Endothelial cell (in vitro differentiated cells): ENCODE measurements at regions not wholly inside any gene's neighbourhood (a gene's known extent, or its start where the extent isn't known, plus 50 kb on each side); places are given as distances from the start of the nearest gene placed in this dataset.
"Not testable (repeated sequence)": the region's sequence is repeated elsewhere in the genome, so short reads cannot be mapped to it uniquely, and the experiment has no call there.

Experiments
- DNase-seq: peaks from one replicate; pipeline ENCODE4 v3.0.0; 2021; ENCODE audit warnings: low spot score
- H3K27ac Mint-ChIP-seq: one replicate; pipeline ENCODE4 v1.8.0; 2021; ENCODE audit warnings: mixed read lengths, inconsistent platforms; ENCODE audit not compliant: unreplicated experiment
- H3K27me3 Mint-ChIP-seq: one replicate; pipeline ENCODE4 v1.8.0; 2021; ENCODE audit warnings: mild to moderate bottlenecking, moderate library complexity, mixed read lengths, inconsistent platforms; ENCODE audit not compliant: unreplicated experiment
- H3K36me3 Mint-ChIP-seq: one replicate; pipeline ENCODE4 v1.8.0; 2021; ENCODE audit warnings: mild to moderate bottlenecking, low read depth, mixed read lengths, inconsistent platforms; ENCODE audit not compliant: unreplicated experiment
- H3K4me1 Mint-ChIP-seq: one replicate; pipeline ENCODE4 v1.8.0; 2021; ENCODE audit warnings: mild to moderate bottlenecking, mixed read lengths, inconsistent platforms; ENCODE audit not compliant: unreplicated experiment
- H3K4me3 Mint-ChIP-seq: one replicate; pipeline ENCODE4 v1.8.0; 2021; ENCODE audit warnings: mild to moderate bottlenecking, mixed read lengths, inconsistent platforms; ENCODE audit not compliant: unreplicated experiment
- H3K9me3 Mint-ChIP-seq: one replicate; pipeline ENCODE4 v1.8.0; 2021; ENCODE audit warnings: mixed read lengths, inconsistent platforms; ENCODE audit not compliant: unreplicated experiment

GRCh38 chr7:76863150-76863773 is 168.9 kb downstream of the SPDYE17 start:
- H3K4me1 Mint-ChIP-seq, H3K4me3 Mint-ChIP-seq, H3K27me3 Mint-ChIP-seq, H3K36me3 Mint-ChIP-seq, H3K9me3 Mint-ChIP-seq, H3K27ac Mint-ChIP-seq, DNase-seq: not testable (repeated sequence)

- not testable (repeated sequence) for H3K27me3 Mint-ChIP-seq, H3K4me3 Mint-ChIP-seq, H3K36me3 Mint-ChIP-seq, H3K4me1 Mint-ChIP-seq, DNase-seq, H3K27ac Mint-ChIP-seq, H3K9me3 Mint-ChIP-seq
These were observed 169.9 kb downstream of the SPDYE17 start for GRCh38 chr7:76862241-76862640.

GRCh38 chr7:76859933-76860332 is 172.2 kb downstream of the SPDYE17 start:
- not testable (repeated sequence) for H3K36me3 Mint-ChIP-seq, H3K27me3 Mint-ChIP-seq, H3K4me1 Mint-ChIP-seq, H3K27ac Mint-ChIP-seq, H3K4me3 Mint-ChIP-seq, DNase-seq, H3K9me3 Mint-ChIP-seq

GRCh38 chr7:76854631-76855030 is 177.5 kb downstream of the SPDYE17 start:
- not testable (repeated sequence) for DNase-seq, H3K9me3 Mint-ChIP-seq, H3K36me3 Mint-ChIP-seq, H3K4me1 Mint-ChIP-seq, H3K27ac Mint-ChIP-seq, H3K27me3 Mint-ChIP-seq, H3K4me3 Mint-ChIP-seq

- H3K4me3 Mint-ChIP-seq, H3K27ac Mint-ChIP-seq, H3K36me3 Mint-ChIP-seq, DNase-seq, H3K9me3 Mint-ChIP-seq, H3K27me3 Mint-ChIP-seq, H3K4me1 Mint-ChIP-seq: not testable (repeated sequence)
These were observed 179.2 kb downstream of the SPDYE17 start for GRCh38 chr7:76852787-76853584.

- DNase-seq, H3K27ac Mint-ChIP-seq, H3K27me3 Mint-ChIP-seq, H3K9me3 Mint-ChIP-seq, H3K4me1 Mint-ChIP-seq, H3K36me3 Mint-ChIP-seq, H3K4me3 Mint-ChIP-seq: not testable (repeated sequence)
These were observed 179.8 kb downstream of the SPDYE17 start for GRCh38 chr7:76852362-76852761.

GRCh38 chr7:76851617-76852016 is 180.5 kb downstream of the SPDYE17 start:
- not testable (repeated sequence) for H3K4me3 Mint-ChIP-seq, H3K9me3 Mint-ChIP-seq, H3K27ac Mint-ChIP-seq, H3K27me3 Mint-ChIP-seq, H3K36me3 Mint-ChIP-seq, H3K4me1 Mint-ChIP-seq, DNase-seq

GRCh38 chr7:76849887-76850563 is 182.1 kb downstream of the SPDYE17 start:
- not testable (repeated sequence) for H3K4me3 Mint-ChIP-seq, DNase-seq, H3K9me3 Mint-ChIP-seq, H3K36me3 Mint-ChIP-seq, H3K4me1 Mint-ChIP-seq, H3K27me3 Mint-ChIP-seq, H3K27ac Mint-ChIP-seq

- not testable (repeated sequence) for H3K27me3 Mint-ChIP-seq, H3K36me3 Mint-ChIP-seq, H3K9me3 Mint-ChIP-seq, H3K27ac Mint-ChIP-seq, H3K4me3 Mint-ChIP-seq, DNase-seq, H3K4me1 Mint-ChIP-seq
These were observed 192.3 kb downstream of the SPDYE17 start for GRCh38 chr7:76839879-76840278.

- not testable (repeated sequence) for DNase-seq, H3K9me3 Mint-ChIP-seq, H3K27me3 Mint-ChIP-seq, H3K36me3 Mint-ChIP-seq, H3K4me1 Mint-ChIP-seq, H3K27ac Mint-ChIP-seq, H3K4me3 Mint-ChIP-seq
These were observed 192.9 kb downstream of the SPDYE17 start for GRCh38 chr7:76839214-76839613.

- H3K9me3 Mint-ChIP-seq, H3K4me1 Mint-ChIP-seq, DNase-seq, H3K36me3 Mint-ChIP-seq, H3K27me3 Mint-ChIP-seq, H3K27ac Mint-ChIP-seq, H3K4me3 Mint-ChIP-seq: not testable (repeated sequence)
These were observed 193.8 kb downstream of the SPDYE17 start for GRCh38 chr7:76838357-76838756.

- H3K4me1 Mint-ChIP-seq, H3K36me3 Mint-ChIP-seq, H3K9me3 Mint-ChIP-seq, H3K27ac Mint-ChIP-seq, H3K4me3 Mint-ChIP-seq, DNase-seq, H3K27me3 Mint-ChIP-seq: not testable (repeated sequence)
These were observed 202.2 kb upstream of the POMZP3 start for GRCh38 chr7:76829233-76829632.
